AG08396 (cell line): ENCODE measurements at regions not wholly inside any gene's neighbourhood (a gene's known extent, or its start where the extent isn't known, plus 50 kb on each side); places are given as distances from the start of the nearest gene placed in this dataset.

Experiments
- DNase-seq: peaks from one replicate; pipeline ENCODE4 v3.0.0; 2012; ENCODE audit warnings: low spot score, mixed read lengths

GRCh38 chr4:147425019-147425418 is 55.9 kb upstream of the EDNRA start:
- no peak for DNase-seq

GRCh38 chr4:147428583-147428982 is 52.3 kb upstream of the EDNRA start:
- no peak for DNase-seq

- DNase-seq: no peak
Measured at GRCh38 chr4:147430111-147430510, 50.8 kb upstream of the EDNRA start.
